GM12865 (cell line): ENCODE measurements at regions not wholly inside any gene's neighbourhood (a gene's known extent, or its start where the extent isn't known, plus 50 kb on each side); places are given as distances from the start of the nearest gene placed in this dataset.

ENCODE experiments used
- DNase-seq: peaks from one replicate; pipeline ENCODE4 v3.0.0; 2010; ENCODE audit warnings: low read depth
- H3K4me3 ChIP-seq: 2 replicates; pipeline ENCODE4 v1.5.1; 2011; ENCODE audit warnings: mild to moderate bottlenecking, low read depth, low read length, control low read depth
- TF ChIP-seq, protein P1 (sequence below): IDR thresholded peaks from 2 replicates; pipeline ENCODE4 v1.5.1; 2011; ENCODE audit warnings: low read length, control low read depth, low read depth, inconsistent platforms; ENCODE audit not compliant: insufficient read depth; ENCODE audit errors: missing control alignments

DNA sequence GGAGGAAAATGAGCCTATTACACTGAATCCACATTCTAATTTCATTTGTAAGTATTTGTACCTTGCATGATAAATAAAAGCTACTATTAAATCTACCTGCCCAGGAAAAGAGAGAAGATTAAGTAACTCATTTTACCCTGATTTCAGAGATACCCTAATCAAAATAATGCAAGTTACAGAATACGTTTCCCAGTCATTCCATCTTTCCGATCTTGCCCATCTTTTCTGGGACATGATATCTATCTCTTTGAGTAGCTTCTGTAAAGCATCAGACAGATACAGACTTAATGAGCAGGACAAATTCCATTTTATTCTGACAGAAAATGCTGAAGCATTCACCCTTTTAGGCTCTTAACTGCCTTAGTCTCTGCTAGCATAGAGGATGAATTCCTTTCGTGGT lies 56.6 kb downstream of the SPRY2 start:
- H3K4me3 ChIP-seq = no peak overlapping the region
- no peak for DNase-seq
- TF ChIP-seq, protein P1, sequence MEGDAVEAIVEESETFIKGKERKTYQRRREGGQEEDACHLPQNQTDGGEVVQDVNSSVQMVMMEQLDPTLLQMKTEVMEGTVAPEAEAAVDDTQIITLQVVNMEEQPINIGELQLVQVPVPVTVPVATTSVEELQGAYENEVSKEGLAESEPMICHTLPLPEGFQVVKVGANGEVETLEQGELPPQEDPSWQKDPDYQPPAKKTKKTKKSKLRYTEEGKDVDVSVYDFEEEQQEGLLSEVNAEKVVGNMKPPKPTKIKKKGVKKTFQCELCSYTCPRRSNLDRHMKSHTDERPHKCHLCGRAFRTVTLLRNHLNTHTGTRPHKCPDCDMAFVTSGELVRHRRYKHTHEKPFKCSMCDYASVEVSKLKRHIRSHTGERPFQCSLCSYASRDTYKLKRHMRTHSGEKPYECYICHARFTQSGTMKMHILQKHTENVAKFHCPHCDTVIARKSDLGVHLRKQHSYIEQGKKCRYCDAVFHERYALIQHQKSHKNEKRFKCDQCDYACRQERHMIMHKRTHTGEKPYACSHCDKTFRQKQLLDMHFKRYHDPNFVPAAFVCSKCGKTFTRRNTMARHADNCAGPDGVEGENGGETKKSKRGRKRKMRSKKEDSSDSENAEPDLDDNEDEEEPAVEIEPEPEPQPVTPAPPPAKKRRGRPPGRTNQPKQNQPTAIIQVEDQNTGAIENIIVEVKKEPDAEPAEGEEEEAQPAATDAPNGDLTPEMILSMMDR = no peak

DNA sequence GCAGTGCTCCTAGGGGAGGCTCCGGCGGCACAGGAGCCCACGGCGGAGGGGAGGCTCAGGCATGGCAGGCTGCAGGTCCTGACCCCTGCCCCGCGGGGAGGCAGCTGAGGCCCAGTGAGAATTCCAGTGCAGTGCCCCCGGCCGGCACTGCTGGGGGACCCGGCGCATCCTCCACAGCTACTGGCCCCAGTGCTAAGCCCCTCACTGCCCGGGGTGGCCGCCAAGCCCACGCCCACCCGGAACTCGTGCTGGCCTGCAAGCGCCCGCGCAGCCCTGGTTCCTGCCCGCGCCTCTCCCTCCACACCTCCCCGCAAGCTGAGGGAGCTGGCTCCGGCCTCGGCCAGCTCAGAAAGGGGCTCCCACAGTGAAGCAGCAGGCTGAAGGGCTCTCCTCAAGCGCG lies 62.2 kb downstream of the SPRY2 start:
- no peak for DNase-seq
- TF ChIP-seq, protein P1 = no peak
- no peak overlapping the region for H3K4me3 ChIP-seq

DNA sequence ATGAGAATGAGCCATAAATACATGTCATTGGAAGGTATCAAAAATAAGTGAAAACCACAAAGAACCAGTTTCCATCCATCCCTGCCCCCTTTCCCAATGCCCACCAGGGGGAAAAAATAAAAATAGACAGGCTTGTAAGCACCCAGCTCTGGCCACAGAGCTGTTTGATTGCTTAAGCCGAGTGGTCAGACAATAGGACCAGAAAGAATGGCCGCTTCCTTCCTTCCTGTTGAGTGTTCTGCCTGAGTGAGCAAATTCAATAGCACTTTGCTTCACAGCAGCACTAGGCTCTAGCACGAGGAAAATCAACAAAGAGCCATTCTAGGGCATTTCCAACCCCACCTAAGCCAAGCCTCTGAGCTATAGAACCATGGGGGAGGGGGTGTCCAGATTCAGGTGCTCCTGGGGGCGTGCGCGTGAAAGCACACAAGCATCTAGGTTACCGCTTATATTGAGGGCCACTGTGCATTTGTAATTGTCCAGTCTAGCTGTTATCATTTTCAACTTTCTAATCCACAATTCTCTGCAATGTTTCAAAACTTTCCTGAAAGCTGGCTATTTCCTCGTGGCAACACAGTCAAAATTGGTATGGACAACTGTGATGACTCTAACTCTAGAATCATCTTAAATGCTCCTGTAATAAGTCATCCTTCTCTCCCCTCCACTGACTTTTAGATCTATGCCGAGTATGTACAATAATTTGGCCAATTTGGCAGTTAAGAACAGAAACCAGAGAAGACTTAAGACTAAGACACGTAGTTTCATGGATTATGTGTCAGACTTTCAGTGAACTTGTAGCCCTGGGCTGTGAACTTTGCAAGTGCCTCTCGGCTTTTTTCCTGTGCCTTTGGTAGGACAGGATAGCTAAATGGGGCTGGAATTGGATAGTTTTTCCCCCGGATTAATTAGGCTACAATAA lies 64.3 kb downstream of the SPRY2 start:
- TF ChIP-seq, protein P1 = no peak
- peak; percentile 32 for DNase-seq
- H3K4me3 ChIP-seq = no peak overlapping the region

DNA sequence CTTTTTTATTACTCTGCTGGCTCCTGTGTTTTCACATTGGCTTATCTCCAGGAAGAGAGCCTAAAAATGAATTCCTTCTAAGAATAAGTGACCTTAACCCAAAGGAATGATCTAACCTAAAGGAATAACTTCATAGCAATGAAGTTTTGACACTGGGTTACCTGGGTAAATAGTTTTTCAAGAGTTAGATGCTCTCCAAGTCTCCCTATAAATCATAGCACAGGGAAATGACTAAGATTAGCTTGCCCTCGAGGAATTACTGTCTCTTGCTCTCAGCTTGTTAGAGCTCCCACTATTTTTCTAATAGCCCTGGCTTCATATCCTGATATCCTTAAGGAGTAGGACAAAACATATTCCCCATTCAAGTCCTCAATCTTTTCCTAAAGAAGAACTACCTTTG lies 66.3 kb downstream of the SPRY2 start:
- DNase-seq = no peak

DNA sequence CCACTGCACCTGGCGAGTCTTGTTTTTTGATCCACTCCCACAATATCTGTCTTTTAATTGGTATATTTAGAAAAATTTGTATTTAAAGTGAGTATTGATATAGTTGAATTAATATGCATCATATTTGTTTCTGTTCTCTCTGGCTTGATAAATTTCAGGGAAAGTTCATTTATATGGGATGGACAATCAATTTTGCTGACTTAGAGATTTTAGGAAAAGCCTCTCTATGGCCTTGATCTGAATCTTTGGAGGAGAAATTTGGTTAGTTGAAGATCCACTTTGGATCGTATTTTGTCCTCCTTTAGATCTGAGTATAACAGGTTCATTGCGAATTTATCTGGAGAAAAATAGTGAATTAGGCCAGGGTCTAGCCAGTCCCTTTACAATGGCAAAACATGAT lies 67.2 kb downstream of the SPRY2 start:
- no peak for DNase-seq
- no peak overlapping the region for H3K4me3 ChIP-seq
- TF ChIP-seq, protein P1 = no peak

More for the DNA sequence above, 66.3 kb downstream of the SPRY2 start:
- H3K4me3 ChIP-seq = no peak overlapping the region
- TF ChIP-seq, protein P1 = no peak

DNA sequence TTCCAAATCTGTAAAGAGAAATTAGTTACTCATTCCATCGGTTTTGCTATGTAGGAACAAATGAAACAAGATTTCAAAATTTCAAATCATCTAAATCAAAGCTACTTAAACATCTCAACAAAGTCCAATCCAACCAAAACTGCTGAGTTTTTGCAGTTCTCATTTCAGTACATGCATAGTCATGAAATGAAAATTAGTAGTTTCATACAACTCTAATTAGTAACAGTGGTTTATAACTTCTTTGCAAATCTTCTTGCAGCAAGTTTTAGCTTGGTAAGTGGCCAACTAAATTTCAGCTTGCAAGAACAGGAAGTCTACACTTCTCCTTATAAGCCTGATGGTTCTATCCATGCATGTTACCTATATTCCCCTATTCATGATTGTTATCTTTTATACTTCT lies 75.6 kb downstream of the SPRY2 start:
- TF ChIP-seq, protein P1 = no peak
- peak; percentile 64 for DNase-seq
- H3K4me3 ChIP-seq = no peak overlapping the region

DNA sequence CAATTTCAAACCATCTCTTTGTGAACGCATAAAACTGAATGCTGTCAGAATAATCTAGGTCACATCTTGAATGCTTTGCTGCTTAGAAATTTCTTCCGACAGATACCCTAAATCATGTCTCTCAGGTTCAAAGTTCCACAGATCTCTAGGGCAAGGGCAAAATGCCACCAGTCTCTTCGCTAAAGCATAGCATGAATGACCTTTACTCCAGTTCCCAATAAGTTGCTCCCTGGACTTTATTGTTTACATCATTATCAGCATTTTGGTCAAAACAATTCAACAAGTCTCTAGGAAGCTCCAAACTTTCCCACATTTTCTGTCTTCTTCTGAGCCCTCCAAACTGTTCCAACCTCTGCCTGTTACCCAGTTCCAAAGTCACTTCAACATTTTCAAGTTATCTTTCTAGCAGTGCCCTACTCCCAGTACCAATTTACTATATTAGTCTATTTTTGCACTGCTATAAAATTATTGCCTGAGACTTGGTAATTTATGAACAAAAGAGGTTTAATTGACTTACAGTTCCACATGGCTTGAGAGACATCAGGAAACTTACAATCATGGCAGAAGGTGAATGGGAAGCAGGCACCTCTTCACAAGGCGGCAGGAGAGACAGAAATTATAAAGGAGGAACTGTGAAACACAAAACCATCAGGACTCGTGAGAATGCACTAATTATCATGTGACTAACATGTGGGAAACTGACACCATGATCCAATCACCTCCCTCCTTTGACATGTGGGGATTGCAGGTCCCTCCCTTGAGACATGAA lies 77.0 kb downstream of the SPRY2 start:
- TF ChIP-seq, protein P1 = no peak
- no peak for DNase-seq
- no peak overlapping the region for H3K4me3 ChIP-seq
